Chondrocyte (in vitro differentiated cells): ENCODE measurements at regions not wholly inside any gene's neighbourhood (a gene's known extent, or its start where the extent isn't known, plus 50 kb on each side); places are given as distances from the start of the nearest gene placed in this dataset.

Source experiments
- DNase-seq: peaks from one replicate; pipeline ENCODE4 v3.0.0; 2021; ENCODE audit warnings: mixed read lengths, low spot score
- H3K27ac Mint-ChIP-seq: one replicate; pipeline ENCODE4 v1.8.0; 2021; ENCODE audit warnings: mild to moderate bottlenecking, moderate library complexity, mixed read lengths; ENCODE audit not compliant: unreplicated experiment
- H3K27me3 Mint-ChIP-seq: 2 replicates; pipeline ENCODE4 v1.8.0; 2021; ENCODE audit warnings: low read depth, mixed read lengths
- H3K36me3 Mint-ChIP-seq: 2 replicates; pipeline ENCODE4 v1.8.0; 2021; ENCODE audit warnings: low read depth, mixed read lengths
- H3K4me1 Mint-ChIP-seq: 2 replicates; pipeline ENCODE4 v1.8.0; 2021; ENCODE audit warnings: low read depth, mild to moderate bottlenecking, mixed read lengths
- H3K4me3 Mint-ChIP-seq: one replicate; pipeline ENCODE4 v1.8.0; 2021; ENCODE audit warnings: mild to moderate bottlenecking, moderate library complexity, mixed read lengths; ENCODE audit not compliant: unreplicated experiment
- H3K9me3 Mint-ChIP-seq: 2 replicates; pipeline ENCODE4 v1.8.0; 2021; ENCODE audit warnings: low read depth, mixed read lengths
- CTCF ChIP-seq: fragments of 200-600 bp; sonication (generic); IDR thresholded peaks from 2 replicates; pipeline ENCODE4 v1.5.0; 2021; ENCODE audit warnings: antibody characterized with exemption, mild to moderate bottlenecking, moderate library complexity

- Mint-ChIP-seq H3K9me3 (peaks cover 4% of the 10 kb centered on the region), H3K36me3 (peaks cover 5% of the 10 kb centered on the region), H3K27me3 (no peaks in the 10 kb centered on the region), H3K4me3 (no peak overlapping the region), H3K4me1 (peaks cover 28% of the 10 kb centered on the region), H3K27ac (no peak overlapping the region)
- no peak for DNase-seq
- no peak for TF ChIP-seq CTCF
Observed at GRCh38 chr12:105428793-105429395, 98.4 kb downstream of the C12orf75 start.

GRCh38 chr12:105429511-105429910 is 99.0 kb downstream of the C12orf75 start:
- DNase-seq: no peak
- Mint-ChIP-seq H3K4me3 (no peak overlapping the region), H3K9me3 (peaks cover 4% of the 10 kb centered on the region), H3K4me1 (peaks cover 23% of the 10 kb centered on the region), H3K36me3 (peaks cover 3% of the 10 kb centered on the region), H3K27me3 (no peaks in the 10 kb centered on the region), H3K27ac (no peak overlapping the region)
- TF ChIP-seq CTCF: no peak

GRCh38 chr12:105431537-105432100 is 101.1 kb downstream of the C12orf75 start:
- H3K9me3 Mint-ChIP-seq: peaks cover 4% of the 10 kb centered on the region
- H3K36me3 Mint-ChIP-seq: no peaks in the 10 kb centered on the region
- DNase-seq: no peak
- no peak overlapping the region for H3K27ac Mint-ChIP-seq
- peaks cover 29% of the 10 kb centered on the region for H3K4me1 Mint-ChIP-seq
- H3K27me3 Mint-ChIP-seq: no peaks in the 10 kb centered on the region
- no peak for TF ChIP-seq CTCF
- H3K4me3 Mint-ChIP-seq: no peak overlapping the region

GRCh38 chr12:105433804-105434203 is 103.3 kb downstream of the C12orf75 start:
- H3K27ac Mint-ChIP-seq: no peak overlapping the region
- DNase-seq: no peak

GRCh38 chr12:105436636-105437035 is 106.1 kb downstream of the C12orf75 start:
- Mint-ChIP-seq H3K4me1 (peaks cover 14% of the 10 kb centered on the region), H3K4me3 (no peak overlapping the region), H3K36me3 (peaks cover 9% of the 10 kb centered on the region), H3K27me3 (no peaks in the 10 kb centered on the region), H3K27ac (no peak overlapping the region), H3K9me3 (peaks cover 13% of the 10 kb centered on the region)
- TF ChIP-seq CTCF: no peak
- no peak for DNase-seq

More at GRCh38 chr12:105433804-105434203, 103.3 kb downstream of the C12orf75 start:
- Mint-ChIP-seq H3K36me3 (no peaks in the 10 kb centered on the region), H3K4me1 (peaks cover 20% of the 10 kb centered on the region), H3K9me3 (no peaks in the 10 kb centered on the region), H3K4me3 (no peak overlapping the region), H3K27me3 (no peaks in the 10 kb centered on the region)
- TF ChIP-seq CTCF: no peak
